ENCODE measurements at regions not wholly inside any gene's neighbourhood (a gene's known extent, or its start where the extent isn't known, plus 50 kb on each side); places are given as distances from the start of the nearest gene placed in this dataset.

DNA sequence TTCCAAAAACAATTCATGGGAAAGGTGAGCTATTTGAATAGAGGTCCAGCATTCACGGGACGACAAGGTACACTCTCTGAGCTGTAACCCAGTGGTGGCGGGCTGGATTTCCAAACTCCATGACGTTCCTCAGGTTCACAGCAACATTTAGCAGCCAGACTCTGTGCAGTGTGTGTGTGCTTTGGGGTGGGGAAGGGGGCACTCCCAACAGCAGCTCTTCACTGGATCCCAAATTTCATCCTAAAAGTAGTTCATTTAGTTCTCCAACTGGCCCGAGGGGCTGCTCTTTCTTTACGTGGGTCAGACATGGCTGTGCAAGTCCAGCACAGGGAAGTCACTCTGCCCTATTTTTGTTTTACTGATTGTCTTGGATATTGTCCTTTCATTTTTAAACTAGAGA is 98.0 kb upstream of the IRX2 start:
- Histone ChIP-seq H3K9me3 (replicated peaks; ENCODE audit: control insufficient read depth, insufficient read depth, low read depth, low read length) (no peaks in the 10 kb centered on the region), H3K9ac (ENCODE audit: insufficient read depth in 1 of 2, low read depth in 2 of 2, low read length in 2 of 2) (no peak overlapping the region), H3K4me1 (replicated peaks in 1 of 2; ENCODE audit: control insufficient read depth in 2 of 2, insufficient read depth in 2 of 2, low read length in 2 of 2) (no peaks in the 10 kb centered on the region), H3K9me1 (ENCODE audit: control insufficient read depth, insufficient read depth, low read length) (no peaks in the 10 kb centered on the region), H3K79me2 (ENCODE audit: control insufficient read depth, insufficient read depth, low read length) (no peaks in the 10 kb centered on the region), H4K20me1 (replicated peaks; ENCODE audit: control insufficient read depth, insufficient read depth, low read length) (no peaks in the 10 kb centered on the region), H2AFZ (ENCODE audit: low read depth, low read length) (no peak overlapping the region), H3K27me3 (ENCODE audit: control insufficient read depth in 2 of 2, insufficient read depth in 2 of 2, low read length in 2 of 2) (no peaks in the 10 kb centered on the region; a peak in 1 of 5 replicates), H3K36me3 (ENCODE audit: control insufficient read depth, insufficient read depth, low read length) (no peaks in the 10 kb centered on the region), H3K27ac (ENCODE audit: extremely low read depth, low read depth, low read length) (no peak overlapping the region), H3K4me3 (no peak overlapping the region), H3K4me2 (ENCODE audit: insufficient read depth, low read length) (no peak overlapping the region)
- no TSS peak for BruUV-seq (replicated peaks)
- POLR2A ChIA-PET, result interaction anchor here (0.9 to 1.1 kb wide), 2 partner anchors 9 to 25 kb away, joined by 3 read pairs; no protein-coding TSS in a partner anchor
- under 1% methylated on average over 6 of the region's 6 CpGs for WGBS (ENCODE audit: insufficient coverage, low coverage, missing lambda C conversion rate)
- DNase-seq (ENCODE audit: extremely low read depth in 1 of 4, low spot score in 3 of 4) (no peak), ATAC-seq (no peak), FAIRE-seq (no peak)
- in situ Hi-C loops (cut with MboI), result no loop called here
- TF ChIP-seq NFRKB (IDR thresholded peaks at IDR 0.05; ENCODE audit: low read depth), result no peak
- no peak for TF ChIP-seq LARP7 (IDR thresholded peaks at IDR 0.05)
- no peak for TF ChIP-seq MEIS2 (IDR thresholded peaks at IDR 0.05; ENCODE audit: partially characterized antibody)
- TF ChIP-seq, protein P1, sequence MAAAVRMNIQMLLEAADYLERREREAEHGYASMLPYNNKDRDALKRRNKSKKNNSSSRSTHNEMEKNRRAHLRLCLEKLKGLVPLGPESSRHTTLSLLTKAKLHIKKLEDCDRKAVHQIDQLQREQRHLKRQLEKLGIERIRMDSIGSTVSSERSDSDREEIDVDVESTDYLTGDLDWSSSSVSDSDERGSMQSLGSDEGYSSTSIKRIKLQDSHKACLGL (CRISPR knock-in tag; IDR thresholded peaks at IDR 0.05; ENCODE audit: borderline replicate concordance, poor library complexity, severe bottlenecking), result no peak
- no peak for TF ChIP-seq RB1 (IDR thresholded peaks at IDR 0.05; ENCODE audit: low read depth)
- TF ChIP-seq EZH2 (IDR thresholded peaks at IDR 0.05; ENCODE audit: borderline replicate concordance, low read depth, low read length), result no peak
- TF ChIP-seq FOSL1 (tag; conservative IDR thresholded peaks at IDR 0.05), result no peak
- CTCF ChIA-PET (ENCODE audit: low intra/inter-chr PET ratio), result no interaction called here
- intact Hi-C loops (cut with micrococcal nuclease), result no loop called here

DNA sequence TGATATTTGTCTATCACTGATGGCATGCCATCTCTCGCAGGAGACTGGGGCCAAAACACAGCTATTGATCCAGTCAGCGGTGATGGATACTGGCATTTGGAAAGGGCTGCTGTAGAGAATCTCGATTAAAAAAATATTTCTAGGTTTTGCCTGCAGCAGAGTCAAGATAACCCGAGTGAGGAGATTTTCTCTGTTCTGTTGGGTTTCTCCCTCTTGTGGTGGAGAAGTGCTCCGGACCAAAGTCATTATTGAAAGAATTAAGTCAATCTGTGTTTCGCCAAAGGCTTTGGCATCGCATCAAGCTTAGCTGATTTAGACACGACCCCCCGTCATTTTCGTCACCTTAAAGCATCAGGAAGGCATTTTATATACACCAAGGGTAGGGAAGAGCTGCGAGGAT is 97.1 kb upstream of the IRX2 start:
- CTCF ChIA-PET (ENCODE audit: low intra/inter-chr PET ratio), result no interaction called here
- BruUV-seq (replicated peaks), result no TSS peak
- intact Hi-C loops (cut with micrococcal nuclease), result no loop called here
- FAIRE-seq (peak; percentile 11), ATAC-seq (no peak), DNase-seq (ENCODE audit: extremely low read depth in 1 of 4, low spot score in 3 of 4) (no peak)
- in situ Hi-C loops (cut with MboI), result no loop called here
- H3K9ac ChIP-seq (ENCODE audit: insufficient read depth in 1 of 2, low read depth in 2 of 2, low read length in 2 of 2), result no peak overlapping the region
- TF ChIP-seq SP2 (IDR thresholded peaks at IDR 0.05; ENCODE audit: extremely low read depth, low read depth, low read length, poor library complexity, severe bottlenecking) (no peak), ZNF408 (CRISPR knock-in tag; IDR thresholded peaks at IDR 0.05; ENCODE audit: low read depth) (no peak), TCF7L2 (IDR thresholded peaks at IDR 0.05; ENCODE audit: low read depth, low read length) (no peak)
- TF ChIP-seq, protein P2, sequence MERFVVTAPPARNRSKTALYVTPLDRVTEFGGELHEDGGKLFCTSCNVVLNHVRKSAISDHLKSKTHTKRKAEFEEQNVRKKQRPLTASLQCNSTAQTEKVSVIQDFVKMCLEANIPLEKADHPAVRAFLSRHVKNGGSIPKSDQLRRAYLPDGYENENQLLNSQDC (CRISPR knock-in tag; IDR thresholded peaks at IDR 0.05), result no peak
- TF ChIP-seq, protein P3, sequence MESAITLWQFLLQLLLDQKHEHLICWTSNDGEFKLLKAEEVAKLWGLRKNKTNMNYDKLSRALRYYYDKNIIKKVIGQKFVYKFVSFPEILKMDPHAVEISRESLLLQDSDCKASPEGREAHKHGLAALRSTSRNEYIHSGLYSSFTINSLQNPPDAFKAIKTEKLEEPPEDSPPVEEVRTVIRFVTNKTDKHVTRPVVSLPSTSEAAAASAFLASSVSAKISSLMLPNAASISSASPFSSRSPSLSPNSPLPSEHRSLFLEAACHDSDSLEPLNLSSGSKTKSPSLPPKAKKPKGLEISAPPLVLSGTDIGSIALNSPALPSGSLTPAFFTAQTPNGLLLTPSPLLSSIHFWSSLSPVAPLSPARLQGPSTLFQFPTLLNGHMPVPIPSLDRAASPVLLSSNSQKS (CRISPR knock-in tag; IDR thresholded peaks at IDR 0.05), result no peak
- no peaks in the 10 kb centered on the region for H4K20me1 ChIP-seq (replicated peaks; ENCODE audit: control insufficient read depth, insufficient read depth, low read length)
- H3K36me3 ChIP-seq (ENCODE audit: control insufficient read depth, insufficient read depth, low read length), result no peaks in the 10 kb centered on the region
- under 1% methylated on average over 11 of the region's 11 CpGs for WGBS (ENCODE audit: insufficient coverage, low coverage, missing lambda C conversion rate)
- H3K27ac ChIP-seq (ENCODE audit: extremely low read depth, low read depth, low read length), result no peak overlapping the region
- no peaks in the 10 kb centered on the region for H3K9me1 ChIP-seq (ENCODE audit: control insufficient read depth, insufficient read depth, low read length)
- H3K4me3 ChIP-seq, result no peak overlapping the region
- no peak overlapping the region for H2AFZ ChIP-seq (ENCODE audit: low read depth, low read length)
- no peak overlapping the region for H3K4me2 ChIP-seq (ENCODE audit: insufficient read depth, low read length)
- H3K79me2 ChIP-seq (ENCODE audit: control insufficient read depth, insufficient read depth, low read length), result no peaks in the 10 kb centered on the region
- H3K4me1 ChIP-seq (replicated peaks in 1 of 2; ENCODE audit: control insufficient read depth in 2 of 2, insufficient read depth in 2 of 2, low read length in 2 of 2), result no peaks in the 10 kb centered on the region
- no peaks in the 10 kb centered on the region for H3K9me3 ChIP-seq (replicated peaks; ENCODE audit: control insufficient read depth, insufficient read depth, low read depth, low read length)
- POLR2A ChIA-PET, result interaction anchor here (0.9 to 1.1 kb wide), 2 partner anchors 10 to 24 kb away, joined by 3 read pairs; no protein-coding TSS in a partner anchor
- H3K27me3 ChIP-seq (ENCODE audit: control insufficient read depth in 2 of 2, insufficient read depth in 2 of 2, low read length in 2 of 2), result no peaks in the 10 kb centered on the region; a peak in 1 of 5 replicates
